ENCODE measurements at regions not wholly inside any gene's neighbourhood (a gene's known extent, or its start where the extent isn't known, plus 50 kb on each side); places are given as distances from the start of the nearest gene placed in this dataset.

GRCh38 chr14:38431156-38431555, 175.3 kb upstream of the CLEC14A start:
- Histone ChIP-seq H2AK9ac (replicated peaks; ENCODE audit: low read depth, low read length, poor library complexity) (no peak overlapping the region), H3K27ac (ENCODE audit: insufficient read depth, low read length) (no peak overlapping the region), H2BK5ac (ENCODE audit: low read depth, low read length, poor library complexity, severe bottlenecking) (no peak overlapping the region), H3K9ac (ENCODE audit: low read depth, low read length) (no peak overlapping the region), H4K8ac (ENCODE audit: low read depth in 2 of 2, low read length in 2 of 2) (no peak overlapping the region; a peak in 1 of 4 replicates), H4K91ac (ENCODE audit: insufficient read depth, low read depth, low read length) (no peak overlapping the region), H3K4me3 (ENCODE audit: insufficient read depth, low read depth, low read length) (no peak overlapping the region), H3K4me1 (ENCODE audit: control insufficient read depth, insufficient read depth, low read length) (no peaks in the 10 kb centered on the region), H2AFZ (replicated peaks; ENCODE audit: low read length, poor library complexity) (no peak overlapping the region), H3K14ac (replicated peaks; ENCODE audit: low read depth, low read length) (no peak overlapping the region), H3K4ac (ENCODE audit: low read depth, low read length) (no peak overlapping the region), H3K27me3 (ENCODE audit: control insufficient read depth, insufficient read depth, low read length) (no peaks in the 10 kb centered on the region), H2BK15ac (ENCODE audit: low read depth, low read length) (no peak overlapping the region), H3K4me2 (ENCODE audit: low read depth, low read length) (no peak overlapping the region), H3K18ac (ENCODE audit: low read depth, low read length) (no peak overlapping the region), H3K36me3 (ENCODE audit: control insufficient read depth, insufficient read depth, low read length) (no peaks in the 10 kb centered on the region), H2AK5ac (ENCODE audit: low read depth, low read length) (no peak overlapping the region), H3K23ac (ENCODE audit: low read depth, low read length) (no peak overlapping the region), H2BK120ac (ENCODE audit: low read depth, low read length) (no peak overlapping the region), H3K9me1 (ENCODE audit: insufficient read depth, low read length) (no peaks in the 10 kb centered on the region), H3K9me3 (ENCODE audit: control insufficient read depth, insufficient read depth, low read length) (no peaks in the 10 kb centered on the region), H3K79me1 (ENCODE audit: low read depth in 1 of 2, low read length in 2 of 2) (no peaks in the 10 kb centered on the region), H3K56ac (ENCODE audit: extremely low read depth, insufficient read depth, low read length) (no peak overlapping the region), H2BK20ac (ENCODE audit: low read depth, low read length) (no peak overlapping the region), H4K20me1 (ENCODE audit: insufficient read depth, low read length) (no peaks in the 10 kb centered on the region), H4K5ac (ENCODE audit: low read depth, low read length) (no peak overlapping the region)
- in situ Hi-C loops (cut with MboI; ENCODE audit: low sequenced_read_pairs) (no loop called here), intact Hi-C loops (cut with micrococcal nuclease) (no loop called here), dilution Hi-C loops (cut with HindIII; ENCODE audit: low sequenced_read_pairs, unreplicated experiment) (no loop called here)
- ChIA-PET CTCF (interaction anchor here (0.7 kb wide), 1 partner anchor 9 kb away, joined by 4 read pairs; no protein-coding TSS in a partner anchor), POLR2A (ENCODE audit: unreplicated experiment) (no interaction called here)
- ATAC-seq (ENCODE audit: low read depth) (no peak), DNase-seq (no peak)
- no peak for TF ChIP-seq FOS (IDR thresholded peaks at IDR 0.05; ENCODE audit: low read depth, low read length)
- TF ChIP-seq ELK1 (IDR thresholded peaks at IDR 0.05; ENCODE audit: borderline replicate concordance, low read depth, low read length) = no peak
- TF ChIP-seq CHD1 (IDR thresholded peaks at IDR 0.05; ENCODE audit: low read depth, low read length) = no peak
- no peak for TF ChIP-seq RCOR1 (IDR thresholded peaks at IDR 0.05; ENCODE audit: insufficient replicate concordance, low read length)
- TF ChIP-seq MAZ (IDR thresholded peaks at IDR 0.05; ENCODE audit: borderline replicate concordance, low read depth, low read length) = no peak
- TF ChIP-seq CTCF (conservative IDR thresholded peaks at IDR 0.05; ENCODE audit: low read depth, low read length) = no peak
- no TSS peak for BruUV-seq (replicated peaks)
- WGBS, 2 experiments (ENCODE audit: extremely low coverage in 2 of 2, insufficient read length in 1 of 2) = no CpG with 5 or more reads among the region's 4 CpGs
